GM06990 (cell line): ENCODE measurements at regions not wholly inside any gene's neighbourhood (a gene's known extent, or its start where the extent isn't known, plus 50 kb on each side); places are given as distances from the start of the nearest gene placed in this dataset.

Experiments
- DNase-seq: peaks from one replicate; pipeline ENCODE4 v3.0.0-alpha.2; 2011; ENCODE audit not compliant: insufficient read length; ENCODE audit errors: extremely low read depth
- H3K27me3 ChIP-seq: replicated peaks from 2 replicates; pipeline ENCODE4 v1.6.0; 2011; ENCODE audit warnings: low read length; ENCODE audit not compliant: control insufficient read depth, insufficient read depth
- H3K36me3 ChIP-seq: 2 replicates; pipeline ENCODE4 v1.5.1; 2011; ENCODE audit warnings: low read length; ENCODE audit not compliant: control insufficient read depth, insufficient read depth
- H3K4me3 ChIP-seq: replicated peaks from 2 replicates; pipeline ENCODE4 v1.5.1; 2011; ENCODE audit warnings: low read depth, mild to moderate bottlenecking, control low read depth, low read length
- CTCF ChIP-seq: IDR thresholded peaks from 2 replicates; pipeline ENCODE4 v1.5.1; 2011; ENCODE audit warnings: low read length, control low read depth, mild to moderate bottlenecking, inconsistent platforms; ENCODE audit not compliant: insufficient read depth, poor library complexity, severe bottlenecking

GRCh38 chr14:27484633-27485032, 886.8 kb upstream of the NOVA1 start:
- H3K27me3 ChIP-seq: no peaks in the 10 kb centered on the region
- no peak overlapping the region for H3K4me3 ChIP-seq
- no peak for TF ChIP-seq CTCF
- DNase-seq: no peak
- no peaks in the 10 kb centered on the region for H3K36me3 ChIP-seq

GRCh38 chr14:27485193-27485592, 887.4 kb upstream of the NOVA1 start:
- H3K36me3 ChIP-seq: no peaks in the 10 kb centered on the region
- no peak for TF ChIP-seq CTCF
- no peak overlapping the region for H3K4me3 ChIP-seq

GRCh38 chr14:27506272-27506671, 908.4 kb upstream of the NOVA1 start:
- Histone ChIP-seq H3K27me3 (no peaks in the 10 kb centered on the region), H3K36me3 (no peaks in the 10 kb centered on the region), H3K4me3 (no peak overlapping the region)
- no peak for DNase-seq
- TF ChIP-seq CTCF: no peak

More at GRCh38 chr14:27485193-27485592, 887.4 kb upstream of the NOVA1 start:
- DNase-seq: no peak
- H3K27me3 ChIP-seq: no peaks in the 10 kb centered on the region

- TF ChIP-seq CTCF: no peak
- Histone ChIP-seq H3K36me3 (no peaks in the 10 kb centered on the region), H3K4me3 (no peak overlapping the region), H3K27me3 (no peaks in the 10 kb centered on the region)
- no peak for DNase-seq
Observed at GRCh38 chr14:27528328-27528727, 930.5 kb upstream of the NOVA1 start.

GRCh38 chr14:27536748-27537147, 938.9 kb upstream of the NOVA1 start:
- no peak for DNase-seq
- no peak overlapping the region for H3K4me3 ChIP-seq
- no peaks in the 10 kb centered on the region for H3K36me3 ChIP-seq
- H3K27me3 ChIP-seq: no peaks in the 10 kb centered on the region
- TF ChIP-seq CTCF: no peak

- H3K36me3 ChIP-seq: no peaks in the 10 kb centered on the region
- no peak for DNase-seq
- H3K4me3 ChIP-seq: no peak overlapping the region
- TF ChIP-seq CTCF: no peak
- no peaks in the 10 kb centered on the region for H3K27me3 ChIP-seq
Observed at GRCh38 chr14:27546111-27546510, 948.3 kb upstream of the NOVA1 start.
